HEK293 (cell line): ENCODE measurements at regions not wholly inside any gene's neighbourhood (a gene's known extent, or its start where the extent isn't known, plus 50 kb on each side); places are given as distances from the start of the nearest gene placed in this dataset.

ENCODE experiments used
- CTCF ChIA-PET: fragments of 350-600 bp; formaldehyde crosslinking; extraction: SDS; loops from one replicate; lab custom pipeline; 2021; ENCODE audit warnings: antibody characterized with exemption; lab: Yijun Ruan, JAX
- POLR2A ChIA-PET: fragments of 300-600 bp; formaldehyde crosslinking; extraction: SDS; loops from one replicate; lab custom pipeline; 2020; ENCODE audit warnings: antibody characterized with exemption, inconsistent platforms; lab: Yijun Ruan, JAX
- H3K27ac ChIP-seq: fragments of 200-500 bp; sonication (Bioruptor generic); 2 replicates; pipeline ENCODE4 v1.5.1; 2014; ENCODE audit warnings: low read depth, low read length, control low read depth, inconsistent platforms; ENCODE audit errors: extremely low read depth
- H3K36me3 ChIP-seq, 2 experiments: fragments of 200-500 bp in 1 of 2; sonication (Bioruptor generic) in 1 of 2; 1 replicate in 1 of 2; 2 replicates in 1 of 2; pipeline ENCODE4 v1.5.1; 2014 to 2017; ENCODE audit warnings: inconsistent platforms in 2 of 2, low read length in 2 of 2; ENCODE audit not compliant: control insufficient read depth in 2 of 2, insufficient read depth in 1 of 2
- H3K4me1 ChIP-seq: fragments of 200-500 bp; sonication (Bioruptor generic); 2 replicates; pipeline ENCODE4 v1.5.1; 2014; ENCODE audit warnings: mild to moderate bottlenecking, low read length, inconsistent platforms; ENCODE audit not compliant: control insufficient read depth, insufficient read depth
- H3K4me3 ChIP-seq: 2 replicates; pipeline ENCODE4 v1.5.1; 2011; ENCODE audit warnings: low read depth, mild to moderate bottlenecking, control low read depth, low read length, moderate library complexity
- H3K9me3 ChIP-seq: fragments of 200-500 bp; sonication (Bioruptor generic); 2 replicates; pipeline ENCODE4 v1.5.1; 2014; ENCODE audit warnings: low read depth, low read length, inconsistent platforms; ENCODE audit not compliant: control insufficient read depth, insufficient read depth
- GFI1B ChIP-seq: fragments of 450-650 bp; formaldehyde crosslinking; IDR thresholded peaks from 2 replicates; pipeline ENCODE4 v1.5.1; 2016; ENCODE audit warnings: missing biosample characterization, missing genetic modification characterization
- GLI4 ChIP-seq: fragments of 450-650 bp; formaldehyde crosslinking; IDR thresholded peaks from 2 replicates; pipeline ENCODE4 v1.5.1; 2016; ENCODE audit warnings: missing biosample characterization, missing genetic modification characterization
- KLF10 ChIP-seq: fragments of 450-650 bp; IDR thresholded peaks from 2 replicates; pipeline ENCODE4 v1.5.1; 2018; ENCODE audit warnings: missing biosample characterization, mild to moderate bottlenecking, missing genetic modification characterization
- KLF7 ChIP-seq: fragments of 450-650 bp; formaldehyde crosslinking; IDR thresholded peaks from 2 replicates; pipeline ENCODE4 v1.5.1; 2016; ENCODE audit warnings: missing biosample characterization, missing genetic modification characterization, borderline replicate concordance
- KLF8 ChIP-seq: fragments of 450-650 bp; formaldehyde crosslinking; IDR thresholded peaks from 2 replicates; pipeline ENCODE4 v1.5.1; 2016; ENCODE audit warnings: missing biosample characterization, missing genetic modification characterization
- REPIN1 ChIP-seq: fragments of 450-650 bp; formaldehyde crosslinking; IDR thresholded peaks from 2 replicates; pipeline ENCODE4 v1.5.1; 2017; ENCODE audit warnings: missing biosample characterization, missing genetic modification characterization, low read depth
- ZNF10 ChIP-seq: fragments of 450-650 bp; formaldehyde crosslinking; IDR thresholded peaks from 2 replicates; pipeline ENCODE4 v1.5.1; 2017; ENCODE audit warnings: missing biosample characterization, missing genetic modification characterization
- ZNF112 ChIP-seq: fragments of 450-650 bp; formaldehyde crosslinking; IDR thresholded peaks from 2 replicates; pipeline ENCODE4 v1.5.0; 2017; ENCODE audit warnings: missing biosample characterization, missing genetic modification characterization
- ZNF121 ChIP-seq: fragments of 450-650 bp; formaldehyde crosslinking; IDR thresholded peaks from 2 replicates; pipeline ENCODE4 v1.5.1; 2016; ENCODE audit warnings: missing biosample characterization, missing genetic modification characterization
- ZNF138 ChIP-seq: fragments of 450-650 bp; formaldehyde crosslinking; IDR thresholded peaks from 2 replicates; pipeline ENCODE4 v1.5.1; 2016; ENCODE audit warnings: missing biosample characterization, missing genetic modification characterization, borderline replicate concordance
- ZNF140 ChIP-seq: fragments of 450-650 bp; formaldehyde crosslinking; IDR thresholded peaks from 2 replicates; pipeline ENCODE4 v1.5.1; 2016; ENCODE audit warnings: missing biosample characterization, missing genetic modification characterization
- ZNF155 ChIP-seq: fragments of 450-650 bp; formaldehyde crosslinking; IDR thresholded peaks from 2 replicates; pipeline ENCODE4 v1.5.1; 2016; ENCODE audit warnings: missing biosample characterization, missing genetic modification characterization
- ZNF175 ChIP-seq: fragments of 450-650 bp; formaldehyde crosslinking; IDR thresholded peaks from 2 replicates; pipeline ENCODE4 v1.5.1; 2016; ENCODE audit warnings: missing biosample characterization, missing genetic modification characterization
- ZNF214 ChIP-seq: fragments of 450-650 bp; formaldehyde crosslinking; IDR thresholded peaks from 2 replicates; pipeline ENCODE4 v1.5.1; 2017; ENCODE audit warnings: missing biosample characterization, mild to moderate bottlenecking, missing genetic modification characterization, borderline replicate concordance
- ZNF221 ChIP-seq: fragments of 450-650 bp; formaldehyde crosslinking; IDR thresholded peaks from 2 replicates; pipeline ENCODE4 v1.5.1; 2017; ENCODE audit warnings: missing biosample characterization, missing genetic modification characterization, borderline replicate concordance
- ZNF23 ChIP-seq: fragments of 450-650 bp; formaldehyde crosslinking; IDR thresholded peaks from 2 replicates; pipeline ENCODE4 v1.5.1; 2016; ENCODE audit warnings: missing biosample characterization, missing genetic modification characterization, borderline replicate concordance
- ZNF266 ChIP-seq: fragments of 450-650 bp; formaldehyde crosslinking; IDR thresholded peaks from 2 replicates; pipeline ENCODE4 v1.5.1; 2016; ENCODE audit warnings: missing biosample characterization, missing genetic modification characterization, low read depth
- ZNF404 ChIP-seq: fragments of 450-650 bp; formaldehyde crosslinking; IDR thresholded peaks from 2 replicates; pipeline ENCODE4 v1.5.1; 2017; ENCODE audit warnings: missing biosample characterization, missing genetic modification characterization
- ZNF473 ChIP-seq: fragments of 450-650 bp; formaldehyde crosslinking; IDR thresholded peaks from 2 replicates; pipeline ENCODE4 v1.5.1; 2017; ENCODE audit warnings: missing biosample characterization, missing genetic modification characterization
- ZNF548 ChIP-seq: fragments of 450-650 bp; formaldehyde crosslinking; IDR thresholded peaks from 2 replicates; pipeline ENCODE4 v1.5.1; 2016; ENCODE audit warnings: missing biosample characterization, missing genetic modification characterization
- ZNF560 ChIP-seq: fragments of 450-650 bp; formaldehyde crosslinking; IDR thresholded peaks from 2 replicates; pipeline ENCODE4 v1.5.1; 2017; ENCODE audit warnings: missing biosample characterization, missing genetic modification characterization, borderline replicate concordance
- ZNF596 ChIP-seq: fragments of 450-650 bp; IDR thresholded peaks from 2 replicates; pipeline ENCODE4 v1.5.0; 2018; ENCODE audit warnings: missing biosample characterization, mild to moderate bottlenecking, missing genetic modification characterization, moderate library complexity
- ZNF624 ChIP-seq: fragments of 450-650 bp; formaldehyde crosslinking; IDR thresholded peaks from 2 replicates; pipeline ENCODE4 v1.5.1; 2017; ENCODE audit warnings: missing biosample characterization, missing genetic modification characterization
- ZNF76 ChIP-seq: fragments of 450-650 bp; formaldehyde crosslinking; IDR thresholded peaks from 2 replicates; pipeline ENCODE4; 2016; ENCODE audit warnings: low read depth, missing biosample characterization, missing genetic modification characterization, borderline replicate concordance
- ZNF768 ChIP-seq: fragments of 450-650 bp; formaldehyde crosslinking; IDR thresholded peaks from 2 replicates; pipeline ENCODE4 v1.5.1; 2018; ENCODE audit warnings: missing biosample characterization, mild to moderate bottlenecking, missing genetic modification characterization
- ZNF776 ChIP-seq: fragments of 450-650 bp; formaldehyde crosslinking; IDR thresholded peaks from 2 replicates; pipeline ENCODE4 v1.5.0; 2017; ENCODE audit warnings: missing biosample characterization, missing genetic modification characterization, borderline replicate concordance
- ZXDB ChIP-seq: fragments of 450-650 bp; formaldehyde crosslinking; IDR thresholded peaks from 2 replicates; pipeline ENCODE4 v1.5.1; 2016; ENCODE audit warnings: missing biosample characterization, missing genetic modification characterization
- TF ChIP-seq, protein P1 (sequence below): fragments of 450-650 bp; formaldehyde crosslinking; IDR thresholded peaks from 2 replicates; pipeline ENCODE4 v1.5.1; 2016; ENCODE audit warnings: missing biosample characterization, missing genetic modification characterization
- TF ChIP-seq, protein P2 (sequence below): fragments of 450-650 bp; formaldehyde crosslinking; IDR thresholded peaks from 2 replicates; pipeline ENCODE4 v1.5.1; 2016; ENCODE audit warnings: missing biosample characterization, missing genetic modification characterization
- TF ChIP-seq, protein P3 (sequence below): sonication (generic); formaldehyde crosslinking; IDR thresholded peaks from 2 replicates; pipeline ENCODE4 v1.8.1; 2022; ENCODE audit warnings: mild to moderate bottlenecking, moderate library complexity, missing genetic modification reagents

DNA sequence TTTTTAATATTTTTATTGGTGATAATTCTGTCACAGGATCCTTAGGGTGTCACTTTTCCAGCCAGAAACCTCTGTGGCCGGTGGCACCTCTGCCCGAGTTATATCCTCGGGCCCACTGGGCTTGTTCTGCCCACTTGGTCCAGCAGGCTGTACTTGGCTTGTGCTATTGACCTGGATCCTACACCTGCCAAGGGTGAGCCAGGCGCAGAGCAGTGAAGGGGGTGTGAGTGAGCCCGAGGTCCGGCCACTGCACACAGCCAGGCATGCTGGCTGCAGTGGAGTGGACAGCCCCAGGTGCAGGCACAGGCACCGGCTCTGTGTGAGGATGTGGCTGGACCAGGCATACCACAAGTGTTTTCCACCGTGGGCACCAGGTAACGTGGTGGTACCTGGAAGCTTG lies 54.7 kb upstream of the NUDT6 start:
- CTCF ChIA-PET, result no interaction called here
- POLR2A ChIA-PET, result no interaction called here
- H3K27ac ChIP-seq, result no peak overlapping the region

DNA sequence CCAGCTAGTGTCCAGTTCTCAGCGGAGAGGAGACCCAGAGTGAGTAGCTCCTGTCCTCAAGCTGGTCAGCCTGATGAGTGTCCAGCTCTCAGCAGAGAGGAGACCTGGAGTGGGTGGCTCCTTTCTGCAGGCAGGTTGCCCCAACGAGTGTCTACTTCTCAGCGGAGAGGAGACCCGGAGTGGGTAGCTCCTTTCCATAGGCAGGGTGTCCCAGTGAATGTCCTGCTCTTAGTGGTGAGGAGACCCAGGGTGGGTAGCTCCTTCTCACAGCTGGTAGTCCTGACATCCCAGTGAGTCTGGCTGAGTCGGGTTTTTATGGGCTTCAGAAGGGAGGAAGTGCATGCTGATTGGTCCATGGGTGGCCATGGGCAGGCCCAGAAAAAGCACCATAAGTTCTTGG lies 55.7 kb upstream of the NUDT6 start:
- CTCF ChIA-PET, result no interaction called here
- H3K27ac ChIP-seq, result no peak overlapping the region
- POLR2A ChIA-PET, result no interaction called here
- no peak overlapping the region for H3K4me3 ChIP-seq
- H3K36me3 ChIP-seq, result peaks cover 4 to 37% of the 10 kb centered on the region in 2 experiments; a peak in 2 of 3 replicates
- H3K9me3 ChIP-seq, result no peaks in the 10 kb centered on the region
- H3K4me1 ChIP-seq, result no peaks in the 10 kb centered on the region
- no peak for TF ChIP-seq ZNF776
- TF ChIP-seq ZNF76, result no peak
- TF ChIP-seq REPIN1 (tag by site-specific recombination), result no peak
- TF ChIP-seq, protein P1, sequence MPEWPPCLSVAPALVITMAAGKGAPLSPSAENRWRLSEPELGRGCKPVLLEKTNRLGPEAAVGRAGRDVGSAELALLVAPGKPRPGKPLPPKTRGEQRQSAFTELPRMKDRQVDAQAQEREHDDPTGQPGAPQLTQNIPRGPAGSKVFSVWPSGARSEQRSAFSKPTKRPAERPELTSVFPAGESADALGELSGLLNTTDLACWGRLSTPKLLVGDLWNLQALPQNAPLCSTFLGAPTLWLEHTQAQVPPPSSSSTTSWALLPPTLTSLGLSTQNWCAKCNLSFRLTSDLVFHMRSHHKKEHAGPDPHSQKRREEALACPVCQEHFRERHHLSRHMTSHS (tag by site-specific recombination), result no peak
- TF ChIP-seq ZNF473 (tag by site-specific recombination), result no peak
- TF ChIP-seq KLF8 (tag by site-specific recombination), result no peak
- TF ChIP-seq ZNF175, result no peak
- TF ChIP-seq ZNF23 (tag by site-specific recombination), result no peak
- TF ChIP-seq ZNF221 (tag by site-specific recombination), result no peak
- no peak for TF ChIP-seq ZNF266
- TF ChIP-seq KLF10 (tag by site-specific recombination), result no peak
- TF ChIP-seq, protein P2, sequence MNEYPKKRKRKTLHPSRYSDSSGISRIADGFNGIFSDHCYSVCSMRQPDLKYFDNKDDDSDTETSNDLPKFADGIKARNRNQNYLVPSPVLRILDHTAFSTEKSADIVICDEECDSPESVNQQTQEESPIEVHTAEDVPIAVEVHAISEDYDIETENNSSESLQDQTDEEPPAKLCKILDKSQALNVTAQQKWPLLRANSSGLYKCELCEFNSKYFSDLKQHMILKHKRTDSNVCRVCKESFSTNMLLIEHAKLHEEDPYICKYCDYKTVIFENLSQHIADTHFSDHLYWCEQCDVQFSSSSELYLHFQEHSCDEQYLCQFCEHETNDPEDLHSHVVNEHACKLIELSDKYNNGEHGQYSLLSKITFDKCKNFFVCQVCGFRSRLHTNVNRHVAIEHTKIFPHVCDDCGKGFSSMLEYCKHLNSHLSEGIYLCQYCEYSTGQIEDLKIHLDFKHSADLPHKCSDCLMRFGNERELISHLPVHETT (tag by site-specific recombination), result no peak
- no peak for TF ChIP-seq ZNF560 (tag by site-specific recombination)
- TF ChIP-seq ZNF768 (tag by site-specific recombination), result no peak
- TF ChIP-seq, protein P3, sequence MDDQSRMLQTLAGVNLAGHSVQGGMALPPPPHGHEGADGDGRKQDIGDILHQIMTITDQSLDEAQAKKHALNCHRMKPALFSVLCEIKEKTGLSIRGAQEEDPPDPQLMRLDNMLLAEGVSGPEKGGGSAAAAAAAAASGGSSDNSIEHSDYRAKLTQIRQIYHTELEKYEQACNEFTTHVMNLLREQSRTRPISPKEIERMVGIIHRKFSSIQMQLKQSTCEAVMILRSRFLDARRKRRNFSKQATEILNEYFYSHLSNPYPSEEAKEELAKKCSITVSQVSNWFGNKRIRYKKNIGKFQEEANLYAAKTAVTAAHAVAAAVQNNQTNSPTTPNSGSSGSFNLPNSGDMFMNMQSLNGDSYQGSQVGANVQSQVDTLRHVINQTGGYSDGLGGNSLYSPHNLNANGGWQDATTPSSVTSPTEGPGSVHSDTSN (CRISPR knock-in tag), result no peak

More for the DNA sequence above, 54.7 kb upstream of the NUDT6 start:
- H3K4me1 ChIP-seq, result no peaks in the 10 kb centered on the region
- peaks cover 4 to 37% of the 10 kb centered on the region in 2 experiments; a peak in 2 of 3 replicates for H3K36me3 ChIP-seq
- H3K4me3 ChIP-seq, result no peak overlapping the region
- no peaks in the 10 kb centered on the region for H3K9me3 ChIP-seq
- TF ChIP-seq ZNF10, result no peak
- TF ChIP-seq ZXDB (tag by site-specific recombination), result no peak
- TF ChIP-seq ZNF266, result no peak
- no peak for TF ChIP-seq ZNF404
- no peak for TF ChIP-seq REPIN1 (tag by site-specific recombination)
- TF ChIP-seq ZNF140, result no peak
- TF ChIP-seq GLI4 (tag by site-specific recombination), result no peak
- no peak for TF ChIP-seq ZNF138 (tag by site-specific recombination)
- TF ChIP-seq ZNF112 (tag by site-specific recombination), result no peak
- no peak for TF ChIP-seq ZNF121 (tag by site-specific recombination)
- TF ChIP-seq ZNF548, result no peak
- no peak for TF ChIP-seq ZNF155 (tag by site-specific recombination)
- TF ChIP-seq KLF7 (tag by site-specific recombination), result no peak
- TF ChIP-seq, protein P1 (tag by site-specific recombination), result no peak
- TF ChIP-seq ZNF596 (tag by site-specific recombination), result no peak
- TF ChIP-seq ZNF624 (tag by site-specific recombination), result no peak
- TF ChIP-seq ZNF214 (tag by site-specific recombination), result no peak
- TF ChIP-seq GFI1B (tag by site-specific recombination), result no peak
